T-helper 9 cell (primary cell): ENCODE measurements at regions not wholly inside any gene's neighbourhood (a gene's known extent, or its start where the extent isn't known, plus 50 kb on each side); places are given as distances from the start of the nearest gene placed in this dataset.

Source experiments
- DNase-seq: peaks from one replicate; pipeline ENCODE4 v3.0.0-alpha.2; 2020

DNA sequence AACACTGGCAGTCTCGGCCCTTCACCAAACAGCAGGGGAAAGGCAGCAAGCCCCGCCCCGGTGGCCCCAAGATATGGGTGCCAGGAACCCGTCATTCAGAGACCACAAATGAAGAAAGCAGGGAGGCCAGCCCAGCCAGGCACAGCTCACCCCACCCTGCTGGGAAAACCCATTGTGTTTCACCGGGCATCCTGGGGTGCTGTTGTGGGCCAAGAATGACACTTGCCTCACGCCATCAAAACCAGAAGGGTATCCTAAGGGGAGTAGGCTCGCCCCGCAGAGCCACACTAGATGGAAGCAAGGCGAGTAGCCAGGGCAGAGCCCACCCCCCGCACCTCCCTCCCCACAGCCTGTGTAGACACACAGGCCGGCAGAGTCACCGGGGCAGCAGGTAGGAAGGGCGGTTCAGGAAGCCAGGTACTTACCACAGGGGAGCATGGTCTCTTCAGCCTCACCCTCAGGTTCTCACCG lies 72.5 kb upstream of the KCNMA1 start:
- no peak for DNase-seq

GRCh38 chr10:77707570-77707969 lies 70.0 kb upstream of the KCNMA1 start:
- DNase-seq = no peak

GRCh38 chr10:77702166-77702565 lies 64.6 kb upstream of the KCNMA1 start:
- no peak for DNase-seq

GRCh38 chr10:77700086-77700485 lies 62.5 kb upstream of the KCNMA1 start:
- no peak for DNase-seq

GRCh38 chr10:77699080-77699645 lies 61.6 kb upstream of the KCNMA1 start:
- DNase-seq = no peak

GRCh38 chr10:77698267-77698931 lies 60.8 kb upstream of the KCNMA1 start:
- no peak for DNase-seq

DNA sequence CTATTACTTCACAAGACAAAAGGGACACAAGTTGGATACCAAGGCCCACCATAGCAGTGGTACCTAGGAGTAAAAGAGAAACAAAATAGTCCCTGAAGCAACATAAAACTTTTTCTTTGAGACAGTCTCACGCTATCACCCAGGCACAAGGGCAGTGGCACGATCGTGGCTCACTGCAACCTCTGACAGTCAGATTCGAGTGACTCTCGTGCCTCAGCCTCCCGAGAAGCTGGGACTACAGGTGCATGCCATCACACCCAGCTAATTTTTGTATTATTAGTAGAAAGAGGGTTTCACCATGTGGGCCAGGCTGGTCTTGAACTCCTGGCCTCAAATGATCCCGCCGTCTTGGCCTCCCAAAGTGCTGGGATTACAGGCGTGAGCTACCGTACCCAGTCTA lies 59.0 kb upstream of the KCNMA1 start:
- no peak for DNase-seq

- no peak for DNase-seq
These were observed 57.6 kb upstream of the KCNMA1 start for GRCh38 chr10:77695186-77695585.

- DNase-seq = no peak
These were observed 55.2 kb upstream of the KCNMA1 start for GRCh38 chr10:77692782-77693181.

GRCh38 chr10:77689339-77689738 lies 51.7 kb upstream of the KCNMA1 start:
- no peak for DNase-seq

DNA sequence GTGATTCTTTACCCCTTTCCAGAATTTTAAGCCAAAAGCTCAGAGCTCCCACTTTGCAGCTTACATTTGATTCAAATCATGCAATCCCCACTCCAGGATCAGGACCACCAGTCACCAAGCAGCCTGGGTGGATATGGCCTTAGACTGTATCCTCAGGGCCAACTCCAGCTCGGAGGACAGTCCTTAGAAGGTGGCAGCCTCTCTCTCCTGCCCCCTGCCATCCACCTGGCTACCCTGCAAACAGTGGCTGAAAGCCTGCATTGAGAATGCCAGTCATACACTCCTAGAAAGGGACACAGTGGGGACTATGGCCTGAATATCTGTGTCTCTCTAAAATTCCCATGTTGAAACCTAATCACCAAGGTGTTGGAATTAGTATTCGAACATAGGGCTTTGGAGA lies 50.0 kb upstream of the KCNMA1 start:
- no peak for DNase-seq
